GM18519 (cell line): ENCODE measurements at regions not wholly inside any gene's neighbourhood (a gene's known extent, or its start where the extent isn't known, plus 50 kb on each side); places are given as distances from the start of the nearest gene placed in this dataset.
"Not testable (repeated sequence)": the region's sequence is repeated elsewhere in the genome, so short reads cannot be mapped to it uniquely, and the experiment has no call there.

Experiments
- ATAC-seq: cut with Tn5 transposase; IDR thresholded peaks from one replicate; pipeline ENCODE4 v1.9.1; 2021; ENCODE audit warnings: mild to moderate bottlenecking, moderate library complexity; ENCODE audit not compliant: unreplicated experiment, low FRiP score

- ATAC-seq = no peak
Observed at GRCh38 chr4:131337936-131338335, 1811.2 kb upstream of the PCDH10 start.

- no peak for ATAC-seq
Observed at GRCh38 chr4:131339137-131339536, 1810.0 kb upstream of the PCDH10 start.

- ATAC-seq = no peak
Observed at GRCh38 chr4:131344761-131345160, 1804.3 kb upstream of the PCDH10 start.

- ATAC-seq = no peak
Observed at GRCh38 chr4:131347816-131348215, 1801.3 kb upstream of the PCDH10 start.

- peak; percentile 69 for ATAC-seq
Observed at GRCh38 chr4:131348263-131348662, 1800.8 kb upstream of the PCDH10 start.

- not testable (repeated sequence) for ATAC-seq
Observed at GRCh38 chr4:131352371-131352770, 1796.7 kb upstream of the PCDH10 start.

GRCh38 chr4:131366714-131367113 lies 1782.4 kb upstream of the PCDH10 start:
- ATAC-seq = no peak

GRCh38 chr4:131367441-131367840 lies 1781.7 kb upstream of the PCDH10 start:
- ATAC-seq = no peak

GRCh38 chr4:131370846-131371245 lies 1778.2 kb upstream of the PCDH10 start:
- ATAC-seq = no peak

- no peak for ATAC-seq
Observed at GRCh38 chr4:131381055-131381454, 1768.0 kb upstream of the PCDH10 start.

GRCh38 chr4:131382839-131383238 lies 1766.3 kb upstream of the PCDH10 start:
- no peak for ATAC-seq

- no peak for ATAC-seq
Observed at GRCh38 chr4:131388277-131388676, 1760.8 kb upstream of the PCDH10 start.

- no peak for ATAC-seq
Observed at GRCh38 chr4:131408102-131408501, 1741.0 kb upstream of the PCDH10 start.

GRCh38 chr4:131411393-131411792 lies 1737.7 kb upstream of the PCDH10 start:
- no peak for ATAC-seq

GRCh38 chr4:131419147-131419546 lies 1729.9 kb upstream of the PCDH10 start:
- no peak for ATAC-seq

GRCh38 chr4:131426023-131426758 lies 1722.9 kb upstream of the PCDH10 start:
- ATAC-seq = peak; percentile 59

- ATAC-seq = no peak
Observed at GRCh38 chr4:131427000-131427399, 1722.1 kb upstream of the PCDH10 start.

- ATAC-seq = no peak
Observed at GRCh38 chr4:131430302-131430701, 1718.8 kb upstream of the PCDH10 start.

- no peak for ATAC-seq
Observed at GRCh38 chr4:131441004-131441688, 1707.9 kb upstream of the PCDH10 start.

- no peak for ATAC-seq
Observed at GRCh38 chr4:131447883-131448282, 1701.2 kb upstream of the PCDH10 start.

GRCh38 chr4:131450572-131451209 lies 1698.4 kb upstream of the PCDH10 start:
- ATAC-seq = no peak
